HUES64 (cell line): ENCODE measurements at regions not wholly inside any gene's neighbourhood (a gene's known extent, or its start where the extent isn't known, plus 50 kb on each side); places are given as distances from the start of the nearest gene placed in this dataset.

Experiments used
- H3K27ac ChIP-seq: 2 replicates; pipeline ENCODE4 v1.7.0; 2013; ENCODE audit warnings: low read depth, low read length, inconsistent platforms
- H3K27me3 ChIP-seq: 2 replicates; pipeline ENCODE4 v1.6.1; 2013; ENCODE audit warnings: mild to moderate bottlenecking, low read length; ENCODE audit not compliant: insufficient read depth
- H3K36me3 ChIP-seq: 2 replicates; pipeline ENCODE4 v1.6.1; 2013; ENCODE audit warnings: mild to moderate bottlenecking, low read length; ENCODE audit not compliant: insufficient read depth
- H3K4me1 ChIP-seq: 2 replicates; pipeline ENCODE4 v1.6.1; 2013; ENCODE audit warnings: mild to moderate bottlenecking, low read length, moderate library complexity; ENCODE audit not compliant: insufficient read depth
- H3K4me3 ChIP-seq: 2 replicates; pipeline ENCODE4 v1.5.1; 2013; ENCODE audit warnings: mild to moderate bottlenecking, low read length, moderate library complexity
- H3K9ac ChIP-seq: 2 replicates; pipeline ENCODE4 v1.6.1; 2013; ENCODE audit warnings: mild to moderate bottlenecking, low read depth, low read length
- H3K9me3 ChIP-seq: 2 replicates; pipeline ENCODE4 v1.6.1; 2013; ENCODE audit warnings: low read depth, low read length; ENCODE audit not compliant: insufficient read depth
- WGBS: fragments of 150-250, 120-280 bp; methylation state at CpG from one replicate; pipeline ENCODE4 v1.1.7; 2013; ENCODE audit warnings: missing lambda C conversion rate; 5-methylcytosine and 5-hydroxymethylcytosine counted together

DNA sequence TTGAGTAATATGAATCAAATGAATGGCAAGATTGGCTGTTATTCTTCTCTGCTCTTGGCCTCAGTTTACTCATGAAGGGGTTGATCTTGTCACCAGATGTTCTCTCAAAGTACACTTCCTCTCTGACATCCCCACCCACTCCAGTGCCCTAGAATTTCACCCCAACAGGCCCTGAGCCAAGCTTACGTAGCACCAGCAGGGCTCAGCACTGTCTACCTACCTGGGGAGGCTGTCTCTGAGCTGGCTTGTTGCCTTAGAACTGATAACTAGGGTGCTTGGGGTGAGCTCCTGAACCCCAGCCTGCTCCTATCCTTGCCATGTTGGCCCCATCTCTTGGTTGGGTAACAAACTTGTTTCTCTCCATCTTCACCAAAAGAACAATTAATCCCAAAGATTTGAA, 159.1 kb upstream of the USP24 start:
- Histone ChIP-seq H3K4me3 (no peak overlapping the region), H3K27me3 (no peaks in the 10 kb centered on the region), H3K36me3 (no peaks in the 10 kb centered on the region), H3K9me3 (no peaks in the 10 kb centered on the region), H3K9ac (no peak overlapping the region), H3K4me1 (no peaks in the 10 kb centered on the region), H3K27ac (no peak overlapping the region)
- WGBS = 100% methylated on average over 1 of the region's 1 CpG

DNA sequence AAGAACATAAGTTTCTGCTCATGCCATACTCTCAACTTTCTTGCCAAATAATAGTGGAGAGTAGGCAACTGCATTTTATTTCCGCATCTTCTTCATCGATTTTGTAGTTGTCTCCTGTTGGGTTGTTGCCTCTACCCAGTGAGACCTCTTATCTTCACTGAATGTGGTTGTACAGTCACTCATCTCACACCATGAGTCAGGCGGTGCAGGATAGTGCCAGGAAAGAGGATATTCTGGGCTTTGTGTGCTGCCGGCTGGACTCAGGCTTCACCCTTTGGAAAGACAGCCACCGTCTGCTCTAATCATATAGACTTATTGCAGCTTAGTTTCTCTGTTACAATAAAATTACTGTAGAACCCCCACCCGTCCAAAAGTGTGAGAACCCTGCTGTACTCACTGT, 154.3 kb upstream of the USP24 start:
- Histone ChIP-seq H3K4me3 (no peak overlapping the region), H3K9ac (no peak overlapping the region), H3K4me1 (no peaks in the 10 kb centered on the region), H3K27me3 (no peaks in the 10 kb centered on the region), H3K27ac (no peak overlapping the region), H3K9me3 (no peaks in the 10 kb centered on the region), H3K36me3 (no peaks in the 10 kb centered on the region)
- WGBS = 86% methylated on average over 6 of the region's 6 CpGs

DNA sequence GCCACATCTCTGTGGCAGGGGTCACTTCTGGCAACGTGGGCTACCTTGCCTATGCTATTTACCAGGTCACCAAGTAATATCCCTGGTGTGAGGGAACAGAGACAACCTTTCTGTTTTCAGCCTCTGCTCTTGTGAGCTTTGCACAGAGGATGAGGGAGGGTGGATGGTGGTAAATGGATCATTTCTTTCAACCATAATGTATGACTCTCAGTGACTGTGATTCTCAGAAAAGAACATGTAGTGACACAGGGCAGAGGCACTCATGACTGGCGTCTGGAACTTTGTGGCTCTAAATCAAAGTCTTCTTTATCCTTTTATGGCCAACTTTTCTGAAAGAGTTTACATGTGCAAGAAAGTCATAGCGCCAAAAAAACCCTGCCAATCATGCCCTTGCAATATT, 153.5 kb upstream of the USP24 start:
- H3K9ac ChIP-seq = no peak overlapping the region
- no peaks in the 10 kb centered on the region for H3K4me1 ChIP-seq
- no peak overlapping the region for H3K27ac ChIP-seq
- H3K4me3 ChIP-seq = no peak overlapping the region
- no peaks in the 10 kb centered on the region for H3K9me3 ChIP-seq
- H3K27me3 ChIP-seq = no peaks in the 10 kb centered on the region
- 83% methylated on average over 3 of the region's 3 CpGs for WGBS
- no peaks in the 10 kb centered on the region for H3K36me3 ChIP-seq

DNA sequence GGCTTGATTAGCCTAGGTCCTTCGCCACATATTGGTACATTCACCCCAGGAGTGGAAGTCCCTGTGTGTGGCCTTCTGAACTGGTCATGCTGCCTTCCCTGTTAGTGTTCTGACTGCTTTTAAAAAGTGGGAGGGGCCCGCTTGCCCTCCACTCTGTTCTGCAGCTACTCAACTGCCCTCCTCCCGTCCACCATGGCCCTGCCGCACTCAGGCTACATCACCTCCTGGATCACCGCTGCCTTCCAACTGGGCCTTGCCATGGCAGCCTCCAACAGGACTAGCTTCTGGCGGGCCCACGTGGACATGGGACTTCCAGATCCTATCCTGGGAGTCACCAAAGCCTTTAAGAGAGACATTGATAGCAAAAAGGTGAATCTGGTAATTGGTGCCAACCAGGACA, 152.1 kb upstream of the USP24 start:
- 91% methylated on average over 7 of the region's 7 CpGs for WGBS
- Histone ChIP-seq H3K27me3 (no peaks in the 10 kb centered on the region), H3K36me3 (no peaks in the 10 kb centered on the region), H3K9ac (no peak overlapping the region), H3K4me3 (no peak overlapping the region), H3K9me3 (no peaks in the 10 kb centered on the region), H3K4me1 (no peaks in the 10 kb centered on the region), H3K27ac (no peak overlapping the region)

DNA sequence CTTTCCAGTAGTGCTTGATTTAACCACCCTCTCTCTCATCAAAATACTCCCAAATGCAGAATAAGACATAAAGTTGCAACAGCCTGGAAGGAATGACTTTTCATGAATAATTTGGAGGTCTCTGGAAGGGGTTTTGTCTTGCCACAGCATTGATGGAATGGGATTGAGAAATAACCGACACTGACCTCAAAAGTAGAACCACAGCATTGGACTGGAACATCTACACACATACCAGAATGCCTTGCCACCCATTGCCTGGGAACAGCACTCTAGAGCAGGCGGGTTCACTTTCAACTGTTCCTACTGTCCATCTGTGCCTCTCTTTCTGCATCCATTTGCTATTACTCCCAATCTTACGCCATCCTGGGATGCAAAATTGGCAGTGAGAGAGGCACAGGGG, 149.1 kb upstream of the USP24 start:
- Histone ChIP-seq H3K4me3 (no peak overlapping the region), H3K27me3 (no peaks in the 10 kb centered on the region), H3K4me1 (no peaks in the 10 kb centered on the region), H3K36me3 (no peaks in the 10 kb centered on the region), H3K9ac (no peak overlapping the region), H3K9me3 (no peaks in the 10 kb centered on the region), H3K27ac (no peak overlapping the region)
- WGBS = 95% methylated on average over 3 of the region's 3 CpGs

DNA sequence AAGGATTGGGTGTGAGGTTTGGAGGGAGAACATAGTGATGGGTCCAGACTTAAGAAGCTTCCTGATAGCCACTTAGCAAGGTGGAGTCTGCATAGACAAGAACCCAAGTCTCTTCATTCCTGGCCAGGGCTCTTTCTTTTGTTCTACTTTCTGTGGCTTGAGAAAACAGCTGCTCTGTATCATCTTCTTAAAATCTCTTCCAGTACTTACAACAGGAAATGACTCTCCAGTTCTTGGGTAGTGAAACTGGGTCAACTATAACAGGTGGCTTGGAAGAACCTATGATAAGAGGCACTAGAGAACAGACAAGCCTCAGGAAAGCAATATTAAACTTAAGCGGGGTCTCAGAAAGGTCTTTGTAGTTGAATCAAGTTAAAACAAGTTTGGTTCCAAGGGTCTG, 148.1 kb upstream of the USP24 start:
- 100% methylated on average over 1 of the region's 1 CpG for WGBS
- no peak overlapping the region for H3K4me3 ChIP-seq
- H3K36me3 ChIP-seq = no peaks in the 10 kb centered on the region
- no peaks in the 10 kb centered on the region for H3K4me1 ChIP-seq
- no peak overlapping the region for H3K9ac ChIP-seq
- H3K27ac ChIP-seq = no peak overlapping the region
- no peaks in the 10 kb centered on the region for H3K9me3 ChIP-seq
- no peaks in the 10 kb centered on the region for H3K27me3 ChIP-seq

DNA sequence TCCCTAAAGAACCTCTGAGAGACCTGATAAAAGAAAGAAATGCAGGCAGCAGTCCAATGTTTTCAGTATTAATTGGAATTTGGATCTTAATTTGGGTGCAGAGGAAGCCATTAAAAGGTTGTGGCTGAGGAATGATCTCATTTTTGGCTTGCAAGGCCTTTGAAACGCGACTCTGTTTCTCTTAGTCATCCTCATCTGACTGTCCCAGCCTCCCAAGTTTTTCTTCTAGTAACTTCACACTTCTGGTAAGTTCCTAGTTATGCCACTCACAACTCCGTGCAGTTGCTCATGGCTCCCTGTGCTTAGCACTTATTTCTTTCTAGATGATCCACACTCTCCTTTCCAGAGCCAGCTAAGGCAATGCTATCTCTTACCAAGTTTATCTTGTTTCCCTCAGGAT, 147.4 kb upstream of the USP24 start:
- H3K27ac ChIP-seq = no peak overlapping the region
- no peaks in the 10 kb centered on the region for H3K36me3 ChIP-seq
- 85% methylated on average over 3 of the region's 3 CpGs for WGBS
- H3K9me3 ChIP-seq = no peaks in the 10 kb centered on the region
- H3K4me3 ChIP-seq = no peak overlapping the region
- H3K4me1 ChIP-seq = no peaks in the 10 kb centered on the region
- H3K27me3 ChIP-seq = no peaks in the 10 kb centered on the region
- no peak overlapping the region for H3K9ac ChIP-seq

DNA sequence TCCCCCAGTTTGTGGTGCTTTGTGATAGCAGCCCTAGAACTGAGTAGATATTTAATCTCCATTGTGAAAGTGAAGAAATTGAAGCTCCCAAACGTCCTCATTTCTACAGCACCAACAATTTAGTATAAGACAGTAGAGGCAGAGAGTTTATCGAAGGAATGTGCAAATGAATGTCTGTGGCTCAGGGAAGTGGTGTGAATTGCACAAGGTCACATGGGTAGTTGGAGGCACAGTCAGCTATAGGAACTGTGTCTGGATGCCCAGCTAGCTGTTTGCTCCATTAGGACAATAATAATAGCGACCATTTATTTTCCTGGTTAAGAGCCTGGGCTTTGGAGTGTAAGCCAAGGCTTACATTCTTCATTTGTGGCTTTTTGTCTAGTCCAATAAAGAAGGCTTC, 144.4 kb upstream of the USP24 start:
- WGBS = 97% methylated on average over 2 of the region's 3 CpGs
- no peak overlapping the region for H3K4me3 ChIP-seq
- no peaks in the 10 kb centered on the region for H3K4me1 ChIP-seq
- H3K27me3 ChIP-seq = no peaks in the 10 kb centered on the region
- no peak overlapping the region for H3K27ac ChIP-seq
- no peaks in the 10 kb centered on the region for H3K9me3 ChIP-seq
- no peak overlapping the region for H3K9ac ChIP-seq
- H3K36me3 ChIP-seq = no peaks in the 10 kb centered on the region

DNA sequence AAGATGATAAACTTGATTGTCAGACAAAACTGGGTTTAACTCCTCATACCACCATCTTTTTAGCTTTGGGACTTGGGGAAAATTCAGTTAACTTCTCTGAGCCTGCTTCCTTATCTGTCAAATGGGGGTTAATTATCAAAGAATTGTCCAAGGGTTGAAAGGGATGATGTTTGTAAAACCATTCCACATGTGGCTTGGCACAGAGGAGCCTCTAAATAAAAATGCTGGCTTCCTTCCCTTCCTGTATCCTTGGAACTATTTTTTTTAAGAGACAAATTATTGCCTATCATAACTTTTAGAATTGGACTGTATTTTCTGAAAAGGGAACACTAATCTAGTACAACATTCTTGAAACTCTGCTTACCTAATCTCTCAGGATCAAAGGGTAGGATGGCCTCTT, 143.4 kb upstream of the USP24 start:
- Histone ChIP-seq H3K27me3 (no peaks in the 10 kb centered on the region), H3K36me3 (no peaks in the 10 kb centered on the region), H3K27ac (no peak overlapping the region), H3K9me3 (no peaks in the 10 kb centered on the region), H3K4me3 (no peak overlapping the region), H3K4me1 (no peaks in the 10 kb centered on the region), H3K9ac (no peak overlapping the region)

DNA sequence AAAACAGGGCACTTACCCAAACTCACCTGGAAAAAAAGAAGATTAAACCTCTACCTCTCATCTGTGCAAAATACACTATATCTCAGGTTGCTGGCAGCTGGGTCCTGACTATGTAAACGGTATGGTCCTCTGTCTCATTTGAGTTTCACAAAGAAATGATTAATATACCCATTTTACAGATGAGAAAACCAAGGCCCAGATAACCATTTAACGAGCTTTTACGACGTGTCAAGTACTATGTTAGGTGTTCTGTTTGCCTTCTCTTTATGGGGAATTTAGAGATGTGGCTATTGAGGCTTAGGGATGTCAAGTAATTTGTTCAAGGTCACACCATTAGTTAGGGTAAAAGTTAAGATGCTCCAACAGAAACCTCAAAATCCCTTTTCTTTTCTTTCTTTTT, 140.4 kb upstream of the USP24 start:
- 95% methylated on average over 4 of the region's 4 CpGs for WGBS
- Histone ChIP-seq H3K4me3 (no peak overlapping the region), H3K36me3 (no peaks in the 10 kb centered on the region), H3K4me1 (no peaks in the 10 kb centered on the region), H3K27ac (no peak overlapping the region), H3K9me3 (no peaks in the 10 kb centered on the region), H3K9ac (no peak overlapping the region), H3K27me3 (no peaks in the 10 kb centered on the region)

DNA sequence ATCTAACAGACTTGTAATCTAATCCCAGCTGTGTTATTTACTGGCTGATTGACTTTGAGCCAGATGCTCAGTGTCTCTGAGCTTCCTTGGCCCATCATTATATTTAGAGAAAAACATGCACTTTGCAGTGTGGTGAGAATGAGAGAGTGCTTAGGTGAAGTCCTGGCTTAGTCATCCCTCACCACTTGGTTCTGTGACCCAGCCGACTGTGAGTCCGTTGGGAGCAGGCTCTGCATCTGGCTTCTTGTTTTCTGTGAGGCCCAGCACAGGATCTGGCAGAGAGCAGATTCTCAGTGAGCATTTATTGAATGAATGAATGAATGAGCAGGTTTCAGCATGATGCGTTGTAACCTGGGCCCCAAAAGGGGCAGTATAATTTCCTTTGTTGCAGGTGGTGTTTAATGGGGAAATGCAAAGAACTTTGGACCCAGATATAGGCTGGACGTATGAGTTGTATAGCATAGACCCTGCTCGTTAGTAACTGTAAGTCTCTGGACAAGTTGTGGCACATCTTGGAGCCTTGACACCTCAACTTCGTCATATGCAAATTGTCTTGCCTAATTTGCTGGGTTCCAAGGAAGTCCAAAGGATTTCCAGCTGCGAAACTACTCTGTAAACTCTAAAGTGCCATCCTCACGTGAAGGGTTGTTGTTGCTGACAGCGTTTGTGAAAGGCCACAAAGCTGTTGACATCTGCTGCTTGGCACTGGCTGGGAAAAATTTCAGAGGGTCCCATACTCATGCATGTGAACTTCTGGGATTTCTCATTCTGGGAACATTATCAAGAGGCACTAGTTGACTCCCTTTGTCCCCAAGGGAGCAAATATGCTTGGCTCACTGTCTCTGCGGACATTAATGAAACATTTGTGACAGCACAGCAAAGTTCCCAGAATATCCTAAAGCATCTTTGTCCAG, 138.8 kb upstream of the USP24 start:
- Histone ChIP-seq H3K4me1 (no peaks in the 10 kb centered on the region), H3K27ac (no peak overlapping the region), H3K27me3 (no peaks in the 10 kb centered on the region), H3K4me3 (no peak overlapping the region), H3K9ac (no peak overlapping the region), H3K9me3 (no peaks in the 10 kb centered on the region), H3K36me3 (no peaks in the 10 kb centered on the region)
- WGBS = 91% methylated on average over 10 of the region's 10 CpGs

DNA sequence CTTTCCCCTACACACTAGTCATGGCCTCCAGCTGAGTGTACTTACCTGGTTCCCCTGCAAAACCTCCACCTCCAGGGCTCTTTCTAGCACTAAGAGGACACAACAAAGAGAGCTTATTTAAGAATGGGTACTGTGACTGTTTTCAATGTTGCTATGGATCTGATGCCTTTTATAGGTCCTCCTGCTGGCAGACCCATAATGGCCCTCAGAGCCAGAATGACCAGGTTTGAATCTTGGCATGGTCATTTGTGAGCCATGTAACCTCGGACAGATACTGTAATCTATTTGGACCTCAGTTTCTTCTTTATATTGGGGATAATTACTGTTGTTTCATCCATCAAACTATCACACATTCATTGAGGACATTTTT, 137.6 kb upstream of the USP24 start:
- H3K27me3 ChIP-seq = no peaks in the 10 kb centered on the region
- no peaks in the 10 kb centered on the region for H3K36me3 ChIP-seq
- no peak overlapping the region for H3K4me3 ChIP-seq
- no peaks in the 10 kb centered on the region for H3K9me3 ChIP-seq
- H3K27ac ChIP-seq = no peak overlapping the region
- no peaks in the 10 kb centered on the region for H3K4me1 ChIP-seq
- H3K9ac ChIP-seq = no peak overlapping the region
- WGBS = 89% methylated on average over 1 of the region's 1 CpG
